ENCODE measurements at regions not wholly inside any gene's neighbourhood (a gene's known extent, or its start where the extent isn't known, plus 50 kb on each side); places are given as distances from the start of the nearest gene placed in this dataset.

GRCh38 chr1:87673309-87673708, 344.6 kb downstream of the LMO4 start:
- no peak for TF ChIP-seq CTCF (IDR thresholded peaks at IDR 0.05)
- Mint-ChIP-seq H3K27me3 (no peaks in the 10 kb centered on the region), H3K4me3 (no peak overlapping the region), H3K9me3 (no peaks in the 10 kb centered on the region), H3K27ac (no peak overlapping the region), H3K36me3 (ENCODE audit: low read depth) (no peaks in the 10 kb centered on the region), H3K4me1 (ENCODE audit: low read depth) (no peaks in the 10 kb centered on the region)
- no peak for DNase-seq
- ATAC-seq = no peak
- ChIA-PET POLR2A (no interaction called here), CTCF (no interaction called here)
- intact Hi-C loops (cut with micrococcal nuclease) = no loop called here

GRCh38 chr1:87673748-87674147, 345.1 kb downstream of the LMO4 start:
- ATAC-seq (no peak), DNase-seq (no peak)
- ChIA-PET POLR2A (no interaction called here), CTCF (no interaction called here)
- no peaks in the 10 kb centered on the region for H3K36me3 Mint-ChIP-seq (ENCODE audit: low read depth)
- intact Hi-C loops (cut with micrococcal nuclease) = no loop called here
- H3K4me3 Mint-ChIP-seq = no peak overlapping the region
- H3K9me3 Mint-ChIP-seq = no peaks in the 10 kb centered on the region
- no peak for TF ChIP-seq CTCF (IDR thresholded peaks at IDR 0.05)
- no peak overlapping the region for H3K27ac Mint-ChIP-seq
- H3K27me3 Mint-ChIP-seq = no peaks in the 10 kb centered on the region
- no peaks in the 10 kb centered on the region for H3K4me1 Mint-ChIP-seq (ENCODE audit: low read depth)

- no peak for TF ChIP-seq CTCF (IDR thresholded peaks at IDR 0.05)
- ChIA-PET POLR2A (no interaction called here), CTCF (no interaction called here)
- intact Hi-C loops (cut with micrococcal nuclease) = no loop called here
- H3K4me1 Mint-ChIP-seq (ENCODE audit: low read depth) = no peaks in the 10 kb centered on the region
- no peaks in the 10 kb centered on the region for H3K27me3 Mint-ChIP-seq
- H3K36me3 Mint-ChIP-seq (ENCODE audit: low read depth) = no peaks in the 10 kb centered on the region
- no peak overlapping the region for H3K27ac Mint-ChIP-seq
- H3K9me3 Mint-ChIP-seq = no peaks in the 10 kb centered on the region
- no peak for ATAC-seq
- no peak overlapping the region for H3K4me3 Mint-ChIP-seq
- DNase-seq = no peak
These were observed 346.1 kb downstream of the LMO4 start for GRCh38 chr1:87674791-87675190.

GRCh38 chr1:87678266-87678665, 349.6 kb downstream of the LMO4 start:
- ChIA-PET CTCF (no interaction called here), POLR2A (no interaction called here)
- ATAC-seq = no peak
- no peaks in the 10 kb centered on the region for H3K9me3 Mint-ChIP-seq
- DNase-seq = no peak
- H3K27ac Mint-ChIP-seq = no peak overlapping the region
- H3K4me1 Mint-ChIP-seq (ENCODE audit: low read depth) = no peaks in the 10 kb centered on the region
- TF ChIP-seq CTCF (IDR thresholded peaks at IDR 0.05) = no peak
- no peaks in the 10 kb centered on the region for H3K27me3 Mint-ChIP-seq
- intact Hi-C loops (cut with micrococcal nuclease) = no loop called here
- H3K36me3 Mint-ChIP-seq (ENCODE audit: low read depth) = no peaks in the 10 kb centered on the region
- no peak overlapping the region for H3K4me3 Mint-ChIP-seq

- Mint-ChIP-seq H3K4me3 (no peak overlapping the region), H3K9me3 (no peaks in the 10 kb centered on the region), H3K27ac (no peak overlapping the region), H3K4me1 (ENCODE audit: low read depth) (no peaks in the 10 kb centered on the region), H3K27me3 (peaks cover 1% of the 10 kb centered on the region), H3K36me3 (ENCODE audit: low read depth) (no peaks in the 10 kb centered on the region)
- no peak for TF ChIP-seq CTCF (IDR thresholded peaks at IDR 0.05)
- no peak for DNase-seq
- CTCF ChIA-PET = no interaction called here
- POLR2A ChIA-PET = no interaction called here
- no peak for ATAC-seq
- intact Hi-C loops (cut with micrococcal nuclease) = no loop called here
These were observed 353.9 kb downstream of the LMO4 start for GRCh38 chr1:87682565-87682964.

All from activated CD8-positive, alpha-beta T cell treated with anti-CD3 and anti-CD28 coated beads for 36 hours (primary cell).